OCI-LY3 (cell line): ENCODE measurements at regions not wholly inside any gene's neighbourhood (a gene's known extent, or its start where the extent isn't known, plus 50 kb on each side); places are given as distances from the start of the nearest gene placed in this dataset.

Experiments
- H2AFZ ChIP-seq: fragments of 200-600, 300-600 bp; shearing (Covaris generic); 2 replicates; pipeline ENCODE4 v1.6.0; 2014; ENCODE audit warnings: antibody characterized with exemption, low read depth, low read length
- H3K27ac ChIP-seq: fragments of 200-600, 300-600 bp; sonication (generic); 2 replicates; pipeline ENCODE4 v1.5.1; 2014; ENCODE audit warnings: mild to moderate bottlenecking, low read length, moderate library complexity, mixed read lengths
- H3K27me3 ChIP-seq: fragments of 200-600, 300-600 bp; sonication (generic); 2 replicates; pipeline ENCODE4 v1.6.1; 2014; ENCODE audit warnings: low read depth, low read length, mixed read lengths
- H3K36me3 ChIP-seq: fragments of 200-600, 300-600 bp; sonication (generic); replicated peaks from 2 replicates; pipeline ENCODE3; 2014; ENCODE audit warnings: low read depth, low read length, mixed read lengths
- H3K4me1 ChIP-seq: fragments of 300-600, 200-600 bp; sonication (generic); 2 replicates; pipeline ENCODE4 v1.6.1; 2014; ENCODE audit warnings: low read length, mixed read lengths
- H3K4me2 ChIP-seq: fragments of 200-600, 300-600 bp; sonication (generic); 2 replicates; pipeline ENCODE4 v1.6.1; 2014; ENCODE audit warnings: low read length, mixed read lengths
- H3K4me3 ChIP-seq: fragments of 300-600, 200-600 bp; sonication (generic); 2 replicates; pipeline ENCODE4 v1.5.1; 2014; ENCODE audit warnings: antibody characterized with exemption, mild to moderate bottlenecking, low read length, moderate library complexity
- H3K79me2 ChIP-seq: fragments of 300-600, 200-600 bp; shearing (Covaris generic); 2 replicates; pipeline ENCODE4 v1.6.1; 2014; ENCODE audit warnings: mild to moderate bottlenecking, low read length, mixed read lengths
- H3K9ac ChIP-seq: fragments of 300-600, 200-600 bp; shearing (Covaris generic); 2 replicates; pipeline ENCODE4 v1.6.0; 2014; ENCODE audit warnings: mild to moderate bottlenecking, low read length, moderate library complexity
- H3K9me3 ChIP-seq: fragments of 200-600, 300-600 bp; shearing (Covaris generic); 2 replicates; pipeline ENCODE4 v1.6.1; 2014; ENCODE audit warnings: low read length, mixed read lengths; ENCODE audit not compliant: insufficient read depth
- H4K20me1 ChIP-seq: fragments of 200-600, 300-600 bp; sonication (generic); 2 replicates; pipeline ENCODE4 v1.6.1; 2016; ENCODE audit warnings: low read length, mixed read lengths; ENCODE audit not compliant: insufficient read depth
- CTCF ChIP-seq: fragments of 200-600, 300-600 bp; sonication (generic); IDR thresholded peaks from 2 replicates; pipeline ENCODE4 v1.5.1; 2014; ENCODE audit warnings: antibody characterized with exemption, low read length, low read depth
- EZH2phosphoT487 ChIP-seq: fragments of 200-600 bp; shearing (Covaris generic); IDR thresholded peaks from 2 replicates; pipeline ENCODE4 v1.6.1; 2018; ENCODE audit warnings: antibody characterized with exemption, mixed run types, low read depth

GRCh38 chr1:238660849-238661248, 725.5 kb upstream of the CHRM3 start:
- Histone ChIP-seq H3K4me2 (no peak overlapping the region), H3K36me3 (no peaks in the 10 kb centered on the region), H3K9me3 (no peaks in the 10 kb centered on the region), H3K79me2 (no peaks in the 10 kb centered on the region), H2AFZ (no peak overlapping the region), H3K9ac (no peak overlapping the region), H3K27me3 (no peaks in the 10 kb centered on the region), H4K20me1 (no peaks in the 10 kb centered on the region), H3K27ac (no peak overlapping the region), H3K4me3 (no peak overlapping the region), H3K4me1 (no peaks in the 10 kb centered on the region)
- TF ChIP-seq CTCF (no peak), EZH2phosphoT487 (no peak)

GRCh38 chr1:238658763-238659162, 727.6 kb upstream of the CHRM3 start:
- no peaks in the 10 kb centered on the region for H3K27me3 ChIP-seq
- H3K9ac ChIP-seq, result no peak overlapping the region
- H4K20me1 ChIP-seq, result no peaks in the 10 kb centered on the region
- TF ChIP-seq EZH2phosphoT487 (no peak), CTCF (no peak)
- no peak overlapping the region for H3K27ac ChIP-seq
- H3K36me3 ChIP-seq, result no peaks in the 10 kb centered on the region
- no peak overlapping the region for H3K4me3 ChIP-seq
- H3K4me2 ChIP-seq, result no peak overlapping the region
- 0 out of 2 replicates have a peak overlapping the region, but pooled peaks have one; percentile 41 for H2AFZ ChIP-seq
- no peaks in the 10 kb centered on the region for H3K79me2 ChIP-seq
- H3K4me1 ChIP-seq, result no peaks in the 10 kb centered on the region
- H3K9me3 ChIP-seq, result no peaks in the 10 kb centered on the region

GRCh38 chr1:238653693-238654321, 732.6 kb upstream of the CHRM3 start:
- peaks cover 5% of the 10 kb centered on the region for H3K4me1 ChIP-seq
- no peak overlapping the region for H2AFZ ChIP-seq
- H3K9me3 ChIP-seq, result no peaks in the 10 kb centered on the region
- no peaks in the 10 kb centered on the region for H4K20me1 ChIP-seq
- H3K36me3 ChIP-seq, result no peaks in the 10 kb centered on the region
- no peak for TF ChIP-seq EZH2phosphoT487
- TF ChIP-seq CTCF, result no peak
- no peaks in the 10 kb centered on the region for H3K79me2 ChIP-seq
- H3K9ac ChIP-seq, result no peak overlapping the region
- H3K4me2 ChIP-seq, result no peak overlapping the region
- no peaks in the 10 kb centered on the region for H3K27me3 ChIP-seq
- H3K27ac ChIP-seq, result no peak overlapping the region
- H3K4me3 ChIP-seq, result no peak overlapping the region

- no peak for TF ChIP-seq EZH2phosphoT487
- no peak for TF ChIP-seq CTCF
- Histone ChIP-seq H3K27ac (no peak overlapping the region), H3K4me2 (no peak overlapping the region), H3K4me1 (peaks cover 17% of the 10 kb centered on the region), H3K27me3 (no peaks in the 10 kb centered on the region), H3K79me2 (no peaks in the 10 kb centered on the region), H3K36me3 (no peaks in the 10 kb centered on the region), H3K4me3 (no peak overlapping the region), H4K20me1 (no peaks in the 10 kb centered on the region), H2AFZ (no peak overlapping the region), H3K9me3 (no peaks in the 10 kb centered on the region), H3K9ac (no peak overlapping the region)
These were observed 733.9 kb upstream of the CHRM3 start for GRCh38 chr1:238652346-238652968.
